GM12801 (cell line): ENCODE measurements at regions not wholly inside any gene's neighbourhood (a gene's known extent, or its start where the extent isn't known, plus 50 kb on each side); places are given as distances from the start of the nearest gene placed in this dataset.

Experiments used
- CTCF ChIP-seq: IDR thresholded peaks from one replicate; pipeline ENCODE4 v1.5.1; 2011; ENCODE audit warnings: control low read depth; ENCODE audit not compliant: insufficient read length; ENCODE audit errors: extremely low read depth

GRCh38 chr6:165841153-165841558 is 178.1 kb upstream of the PDE10A start:
- no peak for TF ChIP-seq CTCF

GRCh38 chr6:165837948-165838745 is 175.1 kb upstream of the PDE10A start:
- TF ChIP-seq CTCF: no peak

GRCh38 chr6:165835410-165835851 is 172.4 kb upstream of the PDE10A start:
- no peak for TF ChIP-seq CTCF

GRCh38 chr6:165834613-165835259 is 171.7 kb upstream of the PDE10A start:
- TF ChIP-seq CTCF: no peak

GRCh38 chr6:165833355-165833754 is 170.3 kb upstream of the PDE10A start:
- TF ChIP-seq CTCF: no peak

- no peak for TF ChIP-seq CTCF
Observed at GRCh38 chr6:165831812-165832510, 168.9 kb upstream of the PDE10A start.

- TF ChIP-seq CTCF: no peak
Observed at GRCh38 chr6:165830761-165831160, 167.7 kb upstream of the PDE10A start.
